BJ (cell line): ENCODE measurements at regions not wholly inside any gene's neighbourhood (a gene's known extent, or its start where the extent isn't known, plus 50 kb on each side); places are given as distances from the start of the nearest gene placed in this dataset.

ENCODE experiments used
- CTCF ChIA-PET: fragments of 350-600 bp; formaldehyde crosslinking; extraction: SDS; loops from one replicate; lab custom pipeline; 2021; ENCODE audit warnings: antibody characterized with exemption, inconsistent platforms; lab: Yijun Ruan, JAX
- POLR2A ChIA-PET: fragments of 300-600 bp; sonication (Branson Sonifier 250); formaldehyde crosslinking; extraction: SDS; loops from one replicate; lab custom pipeline; 2021; ENCODE audit warnings: antibody characterized with exemption; lab: Charles Lee
- DNase-seq: peaks from one replicate; pipeline ENCODE4 v3.0.0-alpha.2; 2011; ENCODE audit warnings: low read depth
- H3K27me3 ChIP-seq: 2 replicates; pipeline ENCODE4 v1.6.0; 2011; ENCODE audit warnings: low read length; ENCODE audit not compliant: control insufficient read depth, insufficient read depth
- H3K36me3 ChIP-seq: 2 replicates; pipeline ENCODE4 v1.5.1; 2011; ENCODE audit warnings: low read length; ENCODE audit not compliant: control insufficient read depth, insufficient read depth
- H3K4me3 ChIP-seq: 2 replicates; pipeline ENCODE4 v1.5.1; 2011; ENCODE audit warnings: low read depth, mild to moderate bottlenecking, control low read depth, low read length
- TF ChIP-seq, protein P1 (sequence below): IDR thresholded peaks from 2 replicates; pipeline ENCODE4 v1.5.1; 2011; ENCODE audit warnings: low read depth, mild to moderate bottlenecking, control low read depth, inconsistent platforms, low read length, moderate library complexity; ENCODE audit not compliant: insufficient read depth

DNA sequence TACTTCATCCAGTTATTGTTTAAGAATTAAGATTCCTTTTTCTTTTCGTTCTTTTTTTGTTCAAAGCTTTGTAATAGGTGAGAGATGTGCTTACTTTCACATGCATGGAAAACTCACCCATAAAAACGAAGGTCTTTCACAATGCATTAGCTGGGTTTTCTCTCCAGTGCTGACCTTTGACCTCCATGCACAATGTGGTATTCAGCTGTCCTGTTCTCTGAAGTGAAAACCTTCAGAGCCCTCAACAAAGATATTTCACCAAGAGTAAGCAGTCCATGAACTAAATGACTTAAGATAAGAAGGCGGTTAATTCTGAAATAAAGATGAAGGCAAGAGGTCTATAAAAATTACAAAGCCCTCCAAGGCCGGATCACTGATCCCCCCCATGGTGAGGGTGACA is 77.1 kb upstream of the IPO9 start:
- H3K4me3 ChIP-seq: no peak overlapping the region
- ChIA-PET POLR2A (interaction anchor here (0.9 kb wide), 1 partner anchor 44 kb away, joined by 6 read pairs; no protein-coding TSS in a partner anchor), CTCF (interaction anchor here (0.7 to 3.3 kb wide), 5 partner anchors 12 to 367 kb away, joined by 3 to 17 read pairs (median 3); no protein-coding TSS in a partner anchor)
- TF ChIP-seq, protein P1, sequence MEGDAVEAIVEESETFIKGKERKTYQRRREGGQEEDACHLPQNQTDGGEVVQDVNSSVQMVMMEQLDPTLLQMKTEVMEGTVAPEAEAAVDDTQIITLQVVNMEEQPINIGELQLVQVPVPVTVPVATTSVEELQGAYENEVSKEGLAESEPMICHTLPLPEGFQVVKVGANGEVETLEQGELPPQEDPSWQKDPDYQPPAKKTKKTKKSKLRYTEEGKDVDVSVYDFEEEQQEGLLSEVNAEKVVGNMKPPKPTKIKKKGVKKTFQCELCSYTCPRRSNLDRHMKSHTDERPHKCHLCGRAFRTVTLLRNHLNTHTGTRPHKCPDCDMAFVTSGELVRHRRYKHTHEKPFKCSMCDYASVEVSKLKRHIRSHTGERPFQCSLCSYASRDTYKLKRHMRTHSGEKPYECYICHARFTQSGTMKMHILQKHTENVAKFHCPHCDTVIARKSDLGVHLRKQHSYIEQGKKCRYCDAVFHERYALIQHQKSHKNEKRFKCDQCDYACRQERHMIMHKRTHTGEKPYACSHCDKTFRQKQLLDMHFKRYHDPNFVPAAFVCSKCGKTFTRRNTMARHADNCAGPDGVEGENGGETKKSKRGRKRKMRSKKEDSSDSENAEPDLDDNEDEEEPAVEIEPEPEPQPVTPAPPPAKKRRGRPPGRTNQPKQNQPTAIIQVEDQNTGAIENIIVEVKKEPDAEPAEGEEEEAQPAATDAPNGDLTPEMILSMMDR: no peak
- no peaks in the 10 kb centered on the region for H3K27me3 ChIP-seq
- no peak for DNase-seq
- H3K36me3 ChIP-seq: no peaks in the 10 kb centered on the region

DNA sequence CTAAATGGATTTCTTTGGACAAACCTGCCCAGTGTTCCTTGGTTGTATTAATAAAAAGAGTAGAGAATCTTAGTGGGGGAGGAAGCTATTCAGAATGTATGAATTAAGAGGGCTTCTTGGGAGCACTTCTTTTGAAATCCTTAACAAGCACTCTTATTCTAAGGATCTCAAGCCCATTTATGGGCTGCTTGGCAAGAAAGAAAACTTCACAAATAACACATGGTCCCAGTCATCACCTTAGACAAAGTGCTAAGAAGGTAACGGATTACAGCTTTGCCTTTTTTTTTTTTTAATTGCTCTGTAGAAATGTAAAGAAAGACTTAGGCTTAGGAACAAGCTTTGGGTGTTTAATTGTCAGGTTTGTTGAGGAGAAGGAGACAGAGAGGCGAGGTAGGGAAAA is 76.6 kb upstream of the IPO9 start:
- Histone ChIP-seq H3K36me3 (no peaks in the 10 kb centered on the region), H3K27me3 (no peaks in the 10 kb centered on the region), H3K4me3 (no peak overlapping the region)
- TF ChIP-seq, protein P1: no peak
- ChIA-PET POLR2A (interaction anchor here (0.9 kb wide), 1 partner anchor 44 kb away, joined by 6 read pairs; no protein-coding TSS in a partner anchor), CTCF (interaction anchor here (0.7 to 3.3 kb wide), 7 partner anchors 11 to 368 kb away, joined by 3 to 17 read pairs (median 3); no protein-coding TSS in a partner anchor)
- DNase-seq: no peak

- CTCF ChIA-PET: interaction anchor here (1.2 to 3.3 kb wide), 5 partner anchors 11 to 222 kb away, joined by 3 to 17 read pairs (median 5); no protein-coding TSS in a partner anchor
- POLR2A ChIA-PET: no interaction called here
- no peak for DNase-seq
- Histone ChIP-seq H3K4me3 (no peak overlapping the region), H3K36me3 (no peaks in the 10 kb centered on the region), H3K27me3 (no peaks in the 10 kb centered on the region)
- TF ChIP-seq, protein P1: no peak
Measured at GRCh38 chr1:201753492-201753891, 75.5 kb upstream of the IPO9 start.

- no peak for DNase-seq
- Histone ChIP-seq H3K4me3 (no peak overlapping the region), H3K27me3 (no peaks in the 10 kb centered on the region), H3K36me3 (no peaks in the 10 kb centered on the region)
- ChIA-PET POLR2A (no interaction called here), CTCF (interaction anchor here (1.2 to 3.3 kb wide), 3 partner anchors 39 to 223 kb away, joined by 3 to 17 read pairs (median 13); no protein-coding TSS in a partner anchor)
- TF ChIP-seq, protein P1: no peak
Measured at GRCh38 chr1:201754353-201754752, 74.6 kb upstream of the IPO9 start.

DNA sequence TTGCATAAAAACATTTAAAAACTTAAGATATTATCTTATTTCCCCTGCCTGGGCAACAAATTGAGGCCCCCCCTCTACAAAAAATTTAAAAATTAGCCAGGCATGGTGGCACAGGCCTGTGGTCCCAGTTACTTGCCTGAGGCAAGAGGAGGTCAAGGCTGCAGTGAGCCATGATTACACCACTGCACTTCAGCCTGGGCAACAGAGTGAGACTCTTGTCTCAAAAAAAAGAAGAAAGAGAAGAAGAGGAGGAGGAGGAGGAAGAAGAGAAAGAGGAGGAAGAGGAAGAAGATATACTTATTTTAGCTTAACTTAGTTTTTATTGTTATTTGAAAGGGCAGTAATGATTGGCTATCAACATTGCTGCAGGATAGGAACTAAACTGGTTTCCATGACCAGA is 73.8 kb upstream of the IPO9 start:
- ChIA-PET CTCF (interaction anchor here (0.7 to 1.2 kb wide), 4 partner anchors 15 to 133 kb away, joined by 3 to 4 read pairs (median 4); no protein-coding TSS in a partner anchor), POLR2A (no interaction called here)
- Histone ChIP-seq H3K4me3 (no peak overlapping the region), H3K27me3 (no peaks in the 10 kb centered on the region), H3K36me3 (no peaks in the 10 kb centered on the region)
- TF ChIP-seq, protein P1: no peak
- DNase-seq: no peak
